Keratinocyte (primary cell): ENCODE measurements at regions not wholly inside any gene's neighbourhood (a gene's known extent, or its start where the extent isn't known, plus 50 kb on each side); places are given as distances from the start of the nearest gene placed in this dataset.
A peak's percentile ranks its signal among the peaks of the same experiment; 100 is the strongest.

ENCODE experiments used
- DNase-seq: peaks from one replicate; pipeline ENCODE4 v3.0.0-alpha.2; 2011; ENCODE audit warnings: low read depth, missing footprints, low spot score
- FAIRE-seq: peaks from 2 replicates; lab custom pipeline; 2011; peaks lifted over from hg19 to GRCh38; lab: Jason Lieb, UNC
- H2AFZ ChIP-seq: 2 replicates; pipeline ENCODE4 v1.6.0; 2012; ENCODE audit warnings: low read length, control low read depth, inconsistent platforms; ENCODE audit not compliant: control insufficient read depth
- H3K27ac ChIP-seq: 2 replicates; pipeline ENCODE4 v1.5.1; 2011; ENCODE audit warnings: low read length; ENCODE audit not compliant: control insufficient read depth, insufficient read depth
- H3K27me3 ChIP-seq: 3 replicates; pipeline ENCODE4 v1.6.0; 2011; ENCODE audit warnings: low read length; ENCODE audit not compliant: control insufficient read depth, insufficient read depth; ENCODE audit errors: extremely low read depth
- H3K36me3 ChIP-seq, 2 experiments: 2 replicates in 1 of 2; 3 replicates in 1 of 2; pipeline ENCODE4 v1.5.1; 2011; ENCODE audit warnings: low read length in 2 of 2, mild to moderate bottlenecking in 1 of 2; ENCODE audit not compliant: control insufficient read depth in 2 of 2, insufficient read depth in 2 of 2; ENCODE audit errors: extremely low read depth in 1 of 2
- H3K4me1 ChIP-seq: 3 replicates; pipeline ENCODE4 v1.5.1; 2011; ENCODE audit warnings: low read length; ENCODE audit not compliant: control insufficient read depth, insufficient read depth; ENCODE audit errors: extremely low read depth
- H3K4me2 ChIP-seq: 3 replicates; pipeline ENCODE4 v1.6.0; 2011; ENCODE audit warnings: low read depth, low read length; ENCODE audit not compliant: control insufficient read depth, insufficient read depth; ENCODE audit errors: extremely low read depth
- H3K4me3 ChIP-seq, 3 experiments: fragments of 200-600 bp in 1 of 3; sonication (generic) in 1 of 3; 2 replicates in 2 of 3; 3 replicates in 1 of 3; pipeline ENCODE4 v1.5.1; 2011 to 2016; ENCODE audit warnings: low read length in 3 of 3, mild to moderate bottlenecking in 3 of 3, control low read depth in 2 of 3, inconsistent platforms in 1 of 3, low read depth in 1 of 3, mixed read lengths in 1 of 3, mixed run types in 1 of 3, moderate library complexity in 1 of 3; ENCODE audit not compliant: control insufficient read depth in 2 of 3, insufficient read depth in 2 of 3; ENCODE audit errors: extremely low read depth in 1 of 3
- H3K79me2 ChIP-seq: 2 replicates; pipeline ENCODE4 v1.6.0; 2012; ENCODE audit warnings: low read length; ENCODE audit not compliant: control insufficient read depth, insufficient read depth
- H3K9ac ChIP-seq: 3 replicates; pipeline ENCODE4 v1.6.0; 2011; ENCODE audit warnings: low read length; ENCODE audit not compliant: control insufficient read depth, insufficient read depth; ENCODE audit errors: extremely low read depth
- H3K9me1 ChIP-seq: 3 replicates; pipeline ENCODE4 v1.6.0; 2011; ENCODE audit warnings: low read length; ENCODE audit not compliant: control insufficient read depth, insufficient read depth; ENCODE audit errors: extremely low read depth
- H3K9me3 ChIP-seq: 2 replicates; pipeline ENCODE4 v1.5.1; 2012; ENCODE audit warnings: low read depth, low read length; ENCODE audit not compliant: control insufficient read depth
- H4K20me1 ChIP-seq: 3 replicates; pipeline ENCODE4 v1.6.0; 2011; ENCODE audit warnings: low read length; ENCODE audit not compliant: control insufficient read depth, insufficient read depth; ENCODE audit errors: extremely low read depth
- EZH2 ChIP-seq: IDR thresholded peaks from one replicate; pipeline ENCODE4 v1.6.1; 2012; ENCODE audit warnings: inconsistent platforms, mild to moderate bottlenecking, low read length, moderate library complexity
- dilution Hi-C: fragments of 300-500 bp; cut with MboI; formaldehyde crosslinking; loops from one replicate; pipeline ENCODE4 v1.7.0; 2020; ENCODE audit warnings: low sequenced_read_pairs; ENCODE audit not compliant: extremely low pct_ligation_motif_present
- TF ChIP-seq, protein P1 (sequence below), 3 experiments: IDR thresholded peaks in 1 of 3; conservative IDR thresholded peaks in 1 of 3; optimal IDR thresholded peaks in 1 of 3; 2 replicates in 2 of 3; 3 replicates in 1 of 3; pipeline versions ENCODE3 to v1.5.1; 2011; ENCODE audit warnings: low read length in 3 of 3, mild to moderate bottlenecking in 3 of 3, moderate library complexity in 2 of 3, control low read depth in 1 of 3, inconsistent platforms in 1 of 3; ENCODE audit not compliant: insufficient read depth in 2 of 3; ENCODE audit errors: extremely low read depth in 1 of 3

DNA sequence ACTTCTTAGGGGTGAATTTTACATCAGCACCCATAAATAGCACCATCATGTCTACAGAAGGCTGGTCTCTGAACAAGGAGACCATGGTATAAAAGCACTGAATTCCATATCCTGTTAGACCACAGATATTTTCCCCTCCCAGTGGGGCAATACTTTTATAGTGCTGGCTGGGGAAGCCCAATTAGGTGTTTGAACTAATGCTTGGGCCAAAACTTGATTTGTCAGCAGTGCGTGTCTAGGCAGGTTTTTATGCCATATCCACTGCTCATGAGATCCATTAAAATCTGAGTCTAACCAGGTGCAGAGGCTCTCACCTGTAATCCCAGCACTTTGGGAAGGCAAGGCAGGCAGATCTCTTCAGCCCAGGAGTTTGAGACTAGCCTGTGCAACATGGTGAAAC, 623.0 kb downstream of the NPHP4 start:
- dilution Hi-C loops: no loop called here
- Histone ChIP-seq H3K9ac (no peak overlapping the region), H2AFZ (no peak overlapping the region), H3K4me3 (no peak overlapping the region), H3K4me2 (peak overlapping the region; percentile 47), H3K27me3 (no peaks in the 10 kb centered on the region), H3K9me1 (no peaks in the 10 kb centered on the region), H3K36me3 (no peaks in the 10 kb centered on the region), H4K20me1 (no peaks in the 10 kb centered on the region), H3K9me3 (peaks cover 4% of the 10 kb centered on the region), H3K79me2 (no peaks in the 10 kb centered on the region), H3K4me1 (peaks cover 20% of the 10 kb centered on the region), H3K27ac (no peak overlapping the region)
- DNase-seq (no peak), FAIRE-seq (peak; percentile 81)
- TF ChIP-seq, protein P1, sequence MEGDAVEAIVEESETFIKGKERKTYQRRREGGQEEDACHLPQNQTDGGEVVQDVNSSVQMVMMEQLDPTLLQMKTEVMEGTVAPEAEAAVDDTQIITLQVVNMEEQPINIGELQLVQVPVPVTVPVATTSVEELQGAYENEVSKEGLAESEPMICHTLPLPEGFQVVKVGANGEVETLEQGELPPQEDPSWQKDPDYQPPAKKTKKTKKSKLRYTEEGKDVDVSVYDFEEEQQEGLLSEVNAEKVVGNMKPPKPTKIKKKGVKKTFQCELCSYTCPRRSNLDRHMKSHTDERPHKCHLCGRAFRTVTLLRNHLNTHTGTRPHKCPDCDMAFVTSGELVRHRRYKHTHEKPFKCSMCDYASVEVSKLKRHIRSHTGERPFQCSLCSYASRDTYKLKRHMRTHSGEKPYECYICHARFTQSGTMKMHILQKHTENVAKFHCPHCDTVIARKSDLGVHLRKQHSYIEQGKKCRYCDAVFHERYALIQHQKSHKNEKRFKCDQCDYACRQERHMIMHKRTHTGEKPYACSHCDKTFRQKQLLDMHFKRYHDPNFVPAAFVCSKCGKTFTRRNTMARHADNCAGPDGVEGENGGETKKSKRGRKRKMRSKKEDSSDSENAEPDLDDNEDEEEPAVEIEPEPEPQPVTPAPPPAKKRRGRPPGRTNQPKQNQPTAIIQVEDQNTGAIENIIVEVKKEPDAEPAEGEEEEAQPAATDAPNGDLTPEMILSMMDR (optimal IDR thresholded peaks at IDR 0.05 in 1 of 3, IDR thresholded peaks at IDR 0.05 in 1 of 3, conservative IDR thresholded peaks at IDR 0.05 in 1 of 3; ENCODE audit: extremely low read depth in 1 of 3, insufficient read depth in 2 of 3, low read length in 3 of 3): no peak
- TF ChIP-seq EZH2: no peak

DNA sequence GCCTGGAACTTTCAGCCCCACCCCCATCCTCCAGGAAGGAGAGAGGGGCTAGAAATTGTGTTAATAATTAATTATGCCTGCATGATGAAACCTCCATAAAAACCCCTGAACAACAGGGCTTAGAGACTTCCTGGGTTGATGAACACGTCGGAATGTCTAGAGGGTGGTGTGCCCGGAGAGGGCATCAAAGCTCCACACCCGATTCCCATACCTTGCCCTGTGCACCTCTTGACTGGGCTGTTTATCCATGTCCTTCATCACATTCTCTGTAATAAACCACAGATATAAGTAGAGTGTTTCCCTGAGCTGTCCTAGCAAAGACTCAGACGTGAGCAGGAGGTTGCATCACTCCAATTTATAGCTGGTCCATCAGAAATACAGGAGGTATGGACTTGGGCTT, 624.0 kb downstream of the NPHP4 start:
- Histone ChIP-seq H3K9ac (no peak overlapping the region), H3K9me3 (peaks cover under 1% of the 10 kb centered on the region), H4K20me1 (no peaks in the 10 kb centered on the region), H3K27ac (no peak overlapping the region), H3K4me3 (no peak overlapping the region), H3K27me3 (no peaks in the 10 kb centered on the region), H2AFZ (no peak overlapping the region), H3K9me1 (no peaks in the 10 kb centered on the region), H3K79me2 (no peaks in the 10 kb centered on the region), H3K4me2 (no peak overlapping the region), H3K4me1 (peaks cover 20% of the 10 kb centered on the region), H3K36me3 (no peaks in the 10 kb centered on the region)
- DNase-seq (no peak), FAIRE-seq (no peak)
- dilution Hi-C loops: no loop called here
- TF ChIP-seq, protein P1 (optimal IDR thresholded peaks at IDR 0.05 in 1 of 3, IDR thresholded peaks at IDR 0.05 in 1 of 3, conservative IDR thresholded peaks at IDR 0.05 in 1 of 3; ENCODE audit: extremely low read depth in 1 of 3, insufficient read depth in 2 of 3, low read length in 3 of 3): no peak
- TF ChIP-seq EZH2: no peak
